K562 (cell line): ENCODE measurements at regions not wholly inside any gene's neighbourhood (a gene's known extent, or its start where the extent isn't known, plus 50 kb on each side); places are given as distances from the start of the nearest gene placed in this dataset.

ENCODE experiments used
- ATAC-seq: fragments of 200-7000 bp; cut with Tn5 transposase; 3 replicates; pipeline ENCODE4 v1.9.1; 2020; ENCODE audit warnings: moderate library complexity
- BruUV-seq: library from RNA; stranded (reverse); fragments of 400-500 nt; replicated peaks from 2 replicates; lab custom pipeline; 2021; lab: Mats Ljungman, UMichigan
- CTCF ChIA-PET: fragments of 300-600 bp; formaldehyde crosslinking; extraction: SDS; loops from one replicate; lab custom pipeline; 2021; ENCODE audit warnings: low intra/inter-chr PET ratio; lab: Yijun Ruan, JAX
- POLR2A ChIA-PET: fragments of 300-600, 350-650 bp; sonication (Branson Sonifier 250); formaldehyde crosslinking; extraction: SDS; loops from one replicate; lab custom pipeline; 2021; ENCODE audit warnings: antibody characterized with exemption, inconsistent platforms; lab: Yijun Ruan, JAX
- DNase-seq, 4 experiments: peaks; one replicate each; pipeline versions ENCODE4 v3.0.0 to v3.0.0-alpha.2; 2011 to 2018; ENCODE audit warnings: low spot score in 3 of 4, mixed read lengths in 3 of 4; ENCODE audit errors: extremely low read depth in 1 of 4
- FAIRE-seq: peaks from 2 replicates; lab custom pipeline; 2011; peaks lifted over from hg19 to GRCh38; lab: Jason Lieb, UNC
- H2AFZ ChIP-seq: 2 replicates; pipeline ENCODE4 v1.6.0; 2011; ENCODE audit warnings: low read depth, low read length, control low read depth, inconsistent platforms
- H3K27ac ChIP-seq: fragments of 200-600 bp; 3 replicates; pipeline ENCODE4 v1.8.0; 2011; ENCODE audit warnings: low read depth, mild to moderate bottlenecking, control low read depth, inconsistent platforms, low read length, moderate library complexity, mixed read lengths; ENCODE audit errors: extremely low read depth
- H3K27me3 ChIP-seq, 2 experiments: fragments of 300-600 bp in 1 of 2; 2 replicates in 1 of 2; 3 replicates in 1 of 2; pipeline versions ENCODE4 v1.6.0 to v1.8.0; 2011; ENCODE audit warnings: inconsistent platforms in 2 of 2, low read length in 2 of 2, mild to moderate bottlenecking in 1 of 2, mixed read lengths in 1 of 2, moderate library complexity in 1 of 2; ENCODE audit not compliant: control insufficient read depth in 2 of 2, insufficient read depth in 2 of 2
- H3K36me3 ChIP-seq: fragments of 300-600 bp; 3 replicates; pipeline ENCODE4 v1.8.0; 2011; ENCODE audit warnings: mild to moderate bottlenecking, low read length, inconsistent platforms; ENCODE audit not compliant: control insufficient read depth, insufficient read depth
- H3K4me1 ChIP-seq, 2 experiments: fragments of 200-600 bp in 1 of 2; replicated peaks in 1 of 2; 2 replicates in 1 of 2; 3 replicates in 1 of 2; pipeline versions ENCODE4 v1.5.1 to v1.8.0; 2011; ENCODE audit warnings: inconsistent platforms in 2 of 2, low read length in 2 of 2, mild to moderate bottlenecking in 1 of 2, mixed read lengths in 1 of 2, moderate library complexity in 1 of 2; ENCODE audit not compliant: control insufficient read depth in 2 of 2, insufficient read depth in 2 of 2
- H3K4me2 ChIP-seq: 2 replicates; pipeline ENCODE4 v1.6.1; 2011; ENCODE audit warnings: low read length, control low read depth, inconsistent platforms, mixed read lengths; ENCODE audit not compliant: insufficient read depth
- H3K4me3 ChIP-seq: fragments of 200-600 bp; sonication (generic), shearing (Covaris generic); 2 replicates; pipeline ENCODE4 v1.5.1; 2016; ENCODE audit warnings: control low read depth, inconsistent platforms
- H3K79me2 ChIP-seq: fragments of 200-600 bp; 3 replicates; pipeline ENCODE4 v1.8.0; 2011; ENCODE audit warnings: low read length, inconsistent platforms; ENCODE audit not compliant: control insufficient read depth, insufficient read depth
- H3K9ac ChIP-seq, 2 experiments: 2 replicates each; pipeline versions ENCODE4 v1.6.0 to v1.6.1; 2011; ENCODE audit warnings: low read depth in 2 of 2, low read length in 2 of 2, control low read depth in 1 of 2, inconsistent platforms in 1 of 2, mild to moderate bottlenecking in 1 of 2, mixed read lengths in 1 of 2; ENCODE audit not compliant: insufficient read depth in 1 of 2
- H3K9me1 ChIP-seq: one replicate; pipeline ENCODE4 v1.6.0; 2011; ENCODE audit warnings: inconsistent platforms, mild to moderate bottlenecking, low read length, moderate library complexity; ENCODE audit not compliant: control insufficient read depth, insufficient read depth
- H3K9me3 ChIP-seq: replicated peaks from 2 replicates; pipeline ENCODE4 v1.5.1; 2011; ENCODE audit warnings: low read depth, low read length, inconsistent platforms; ENCODE audit not compliant: control insufficient read depth, insufficient read depth
- H4K20me1 ChIP-seq: replicated peaks from 2 replicates; pipeline ENCODE4 v1.6.1; 2011; ENCODE audit warnings: low read length, inconsistent platforms, mixed read lengths; ENCODE audit not compliant: control insufficient read depth, insufficient read depth
- GATAD2A ChIP-seq: fragments of 450-650 bp; IDR thresholded peaks from 2 replicates; pipeline ENCODE4 v1.6.1; 2017
- MIER1 ChIP-seq: fragments of 450-650 bp; IDR thresholded peaks from 2 replicates; pipeline ENCODE4 v1.6.1; 2016; ENCODE audit warnings: antibody characterized with exemption, mild to moderate bottlenecking, low read depth
- RBFOX2 ChIP-seq: fragments of 200-400 bp; formaldehyde crosslinking; IDR thresholded peaks from 2 replicates; pipeline ENCODE4 v1.6.1; 2017; ENCODE audit warnings: low read depth, mild to moderate bottlenecking, low read length, moderate library complexity
- XRCC3 ChIP-seq: fragments of 450-650 bp; IDR thresholded peaks from 2 replicates; pipeline ENCODE4 v1.6.1; 2017; ENCODE audit warnings: mild to moderate bottlenecking, moderate library complexity
- ZEB2 ChIP-seq: fragments of 450-650 bp; IDR thresholded peaks from 2 replicates; pipeline ENCODE4 v1.6.1; 2016
- ZFX ChIP-seq: sonication (generic); formaldehyde crosslinking; IDR thresholded peaks from 2 replicates; pipeline ENCODE4 v1.8.0; 2022; ENCODE audit warnings: mild to moderate bottlenecking, missing genetic modification reagents, moderate library complexity
- ZNF217 ChIP-seq: sonication (generic); formaldehyde crosslinking; IDR thresholded peaks from 2 replicates; pipeline ENCODE4 v1.8.0; 2022; ENCODE audit warnings: mild to moderate bottlenecking, missing genetic modification reagents
- ZNF76 ChIP-seq: fragments of 250-450 bp; sonication (Bioruptor Pico); IDR thresholded peaks from 2 replicates; pipeline ENCODE4 v1.4.0; 2020; ENCODE audit warnings: mild to moderate bottlenecking, moderate library complexity, borderline replicate concordance
- WGBS: fragments of 100-300 bp; shearing (Covaris generic); methylation state at CpG from one replicate; pipeline ENCODE4 v1.1.6; 2016; ENCODE audit warnings: low coverage, mixed read lengths; ENCODE audit not compliant: insufficient coverage; ENCODE audit errors: missing lambda C conversion rate; 5-methylcytosine and 5-hydroxymethylcytosine counted together
- in situ Hi-C: fragments of 300-500 bp; cut with MboI; formaldehyde crosslinking; loops from 4 replicates; pipeline ENCODE4 v1.15.0; 2018; ENCODE audit warnings: inconsistent platforms, mixed read lengths
- intact Hi-C: fragments of 100-400 bp; cut with micrococcal nuclease; formaldehyde crosslinking; loops from 2 replicates; pipeline ENCODE4 v1.14.2; 2022
- TF ChIP-seq, protein P1 (sequence below): fragments of 450-650 bp; conservative IDR thresholded peaks from 2 replicates; pipeline ENCODE4 v1.6.1; 2016; ENCODE audit warnings: missing genetic modification characterization, low read depth, mild to moderate bottlenecking, missing compliant biosample characterization, moderate library complexity
- TF ChIP-seq, protein P2 (sequence below): conservative IDR thresholded peaks from 2 replicates; pipeline ENCODE4 v1.6.1; 2011; ENCODE audit warnings: low read depth, mild to moderate bottlenecking, low read length; ENCODE audit not compliant: control insufficient read depth
- TF ChIP-seq, protein P3 (sequence below): fragments of 250-450 bp; sonication (Bioruptor Pico); IDR thresholded peaks from 2 replicates; pipeline ENCODE4 v1.4.0; 2020
- TF ChIP-seq, protein P4 (sequence below): fragments of 250-450 bp; sonication (Bioruptor Pico); IDR thresholded peaks from 2 replicates; pipeline ENCODE4 v1.4.0; 2020
- TF ChIP-seq, protein P5 (sequence below): fragments of 450-650 bp; formaldehyde crosslinking; IDR thresholded peaks from 2 replicates; pipeline ENCODE4 v1.4.0; 2020; ENCODE audit warnings: mild to moderate bottlenecking

DNA sequence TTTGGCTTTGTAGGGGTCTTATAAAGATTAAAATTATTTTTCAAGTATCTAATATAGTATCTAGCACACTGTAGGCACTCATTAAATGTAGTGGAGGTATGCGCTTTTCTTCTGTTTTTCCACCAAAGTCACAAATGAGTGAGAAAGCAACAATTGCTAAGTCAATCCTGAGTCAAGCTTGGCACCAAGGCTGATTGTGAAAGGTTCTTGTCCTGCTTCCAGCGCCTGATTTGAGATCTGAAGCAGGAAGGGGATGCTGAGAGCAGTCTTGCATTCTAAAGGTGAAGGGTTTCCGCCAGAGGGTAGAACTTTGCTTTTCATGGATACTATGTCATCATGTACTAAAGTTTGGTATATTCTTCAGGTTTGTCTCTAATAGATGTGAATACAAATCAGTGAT is 64.9 kb upstream of the DAAM1 start:
- intact Hi-C loops (loop anchor here (5.0 to 10.0 kb wide), 3 partner anchors 481 to 771 kb away; no protein-coding TSS in a partner anchor), in situ Hi-C loops (loop anchor here (10.0 kb wide), 1 partner anchor 451 kb away; the partner anchor contains the start of gene CCDC175)
- Histone ChIP-seq H3K36me3 (no peaks in the 10 kb centered on the region), H3K4me2 (no peak overlapping the region), H3K27me3 (no peaks in the 10 kb centered on the region), H2AFZ (no peak overlapping the region), H3K27ac (no peak overlapping the region), H3K9me3 (no peaks in the 10 kb centered on the region), H4K20me1 (no peaks in the 10 kb centered on the region), H3K4me3 (no peak overlapping the region), H3K9ac (no peak overlapping the region), H3K4me1 (no peaks in the 10 kb centered on the region), H3K9me1 (no peaks in the 10 kb centered on the region), H3K79me2 (no peaks in the 10 kb centered on the region)
- no peak for ATAC-seq
- ChIA-PET CTCF (interaction anchor here (1.1 kb wide), 1 partner anchor 622 kb away, joined by 3 read pairs; no protein-coding TSS in a partner anchor), POLR2A (interaction anchor here (0.6 kb wide), 1 partner anchor 382 kb away, joined by 3 read pairs; no protein-coding TSS in a partner anchor)
- DNase-seq: no peak
- FAIRE-seq: no peak
- WGBS: 5% methylated on average over 3 of the region's 3 CpGs
- BruUV-seq: no TSS peak
- TF ChIP-seq, protein P1, sequence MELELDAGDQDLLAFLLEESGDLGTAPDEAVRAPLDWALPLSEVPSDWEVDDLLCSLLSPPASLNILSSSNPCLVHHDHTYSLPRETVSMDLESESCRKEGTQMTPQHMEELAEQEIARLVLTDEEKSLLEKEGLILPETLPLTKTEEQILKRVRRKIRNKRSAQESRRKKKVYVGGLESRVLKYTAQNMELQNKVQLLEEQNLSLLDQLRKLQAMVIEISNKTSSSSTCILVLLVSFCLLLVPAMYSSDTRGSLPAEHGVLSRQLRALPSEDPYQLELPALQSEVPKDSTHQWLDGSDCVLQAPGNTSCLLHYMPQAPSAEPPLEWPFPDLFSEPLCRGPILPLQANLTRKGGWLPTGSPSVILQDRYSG (tag): no peak
- TF ChIP-seq, protein P2, sequence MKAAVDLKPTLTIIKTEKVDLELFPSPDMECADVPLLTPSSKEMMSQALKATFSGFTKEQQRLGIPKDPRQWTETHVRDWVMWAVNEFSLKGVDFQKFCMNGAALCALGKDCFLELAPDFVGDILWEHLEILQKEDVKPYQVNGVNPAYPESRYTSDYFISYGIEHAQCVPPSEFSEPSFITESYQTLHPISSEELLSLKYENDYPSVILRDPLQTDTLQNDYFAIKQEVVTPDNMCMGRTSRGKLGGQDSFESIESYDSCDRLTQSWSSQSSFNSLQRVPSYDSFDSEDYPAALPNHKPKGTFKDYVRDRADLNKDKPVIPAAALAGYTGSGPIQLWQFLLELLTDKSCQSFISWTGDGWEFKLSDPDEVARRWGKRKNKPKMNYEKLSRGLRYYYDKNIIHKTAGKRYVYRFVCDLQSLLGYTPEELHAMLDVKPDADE: no peak
- TF ChIP-seq ZNF76 (CRISPR knock-in tag): no peak
- no peak for TF ChIP-seq ZEB2
- TF ChIP-seq, protein P3, sequence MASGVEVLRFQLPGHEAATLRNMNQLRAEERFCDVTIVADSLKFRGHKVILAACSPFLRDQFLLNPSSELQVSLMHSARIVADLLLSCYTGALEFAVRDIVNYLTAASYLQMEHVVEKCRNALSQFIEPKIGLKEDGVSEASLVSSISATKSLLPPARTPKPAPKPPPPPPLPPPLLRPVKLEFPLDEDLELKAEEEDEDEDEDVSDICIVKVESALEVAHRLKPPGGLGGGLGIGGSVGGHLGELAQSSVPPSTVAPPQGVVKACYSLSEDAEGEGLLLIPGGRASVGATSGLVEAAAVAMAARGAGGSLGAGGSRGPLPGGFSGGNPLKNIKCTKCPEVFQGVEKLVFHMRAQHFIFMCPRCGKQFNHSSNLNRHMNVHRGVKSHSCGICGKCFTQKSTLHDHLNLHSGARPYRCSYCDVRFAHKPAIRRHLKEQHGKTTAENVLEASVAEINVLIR (CRISPR knock-in tag): no peak
- no peak for TF ChIP-seq RBFOX2
- TF ChIP-seq GATAD2A: no peak
- no peak for TF ChIP-seq ZNF217 (CRISPR knock-in tag)
- no peak for TF ChIP-seq XRCC3
- no peak for TF ChIP-seq ZFX (CRISPR knock-in tag)
- TF ChIP-seq, protein P4, sequence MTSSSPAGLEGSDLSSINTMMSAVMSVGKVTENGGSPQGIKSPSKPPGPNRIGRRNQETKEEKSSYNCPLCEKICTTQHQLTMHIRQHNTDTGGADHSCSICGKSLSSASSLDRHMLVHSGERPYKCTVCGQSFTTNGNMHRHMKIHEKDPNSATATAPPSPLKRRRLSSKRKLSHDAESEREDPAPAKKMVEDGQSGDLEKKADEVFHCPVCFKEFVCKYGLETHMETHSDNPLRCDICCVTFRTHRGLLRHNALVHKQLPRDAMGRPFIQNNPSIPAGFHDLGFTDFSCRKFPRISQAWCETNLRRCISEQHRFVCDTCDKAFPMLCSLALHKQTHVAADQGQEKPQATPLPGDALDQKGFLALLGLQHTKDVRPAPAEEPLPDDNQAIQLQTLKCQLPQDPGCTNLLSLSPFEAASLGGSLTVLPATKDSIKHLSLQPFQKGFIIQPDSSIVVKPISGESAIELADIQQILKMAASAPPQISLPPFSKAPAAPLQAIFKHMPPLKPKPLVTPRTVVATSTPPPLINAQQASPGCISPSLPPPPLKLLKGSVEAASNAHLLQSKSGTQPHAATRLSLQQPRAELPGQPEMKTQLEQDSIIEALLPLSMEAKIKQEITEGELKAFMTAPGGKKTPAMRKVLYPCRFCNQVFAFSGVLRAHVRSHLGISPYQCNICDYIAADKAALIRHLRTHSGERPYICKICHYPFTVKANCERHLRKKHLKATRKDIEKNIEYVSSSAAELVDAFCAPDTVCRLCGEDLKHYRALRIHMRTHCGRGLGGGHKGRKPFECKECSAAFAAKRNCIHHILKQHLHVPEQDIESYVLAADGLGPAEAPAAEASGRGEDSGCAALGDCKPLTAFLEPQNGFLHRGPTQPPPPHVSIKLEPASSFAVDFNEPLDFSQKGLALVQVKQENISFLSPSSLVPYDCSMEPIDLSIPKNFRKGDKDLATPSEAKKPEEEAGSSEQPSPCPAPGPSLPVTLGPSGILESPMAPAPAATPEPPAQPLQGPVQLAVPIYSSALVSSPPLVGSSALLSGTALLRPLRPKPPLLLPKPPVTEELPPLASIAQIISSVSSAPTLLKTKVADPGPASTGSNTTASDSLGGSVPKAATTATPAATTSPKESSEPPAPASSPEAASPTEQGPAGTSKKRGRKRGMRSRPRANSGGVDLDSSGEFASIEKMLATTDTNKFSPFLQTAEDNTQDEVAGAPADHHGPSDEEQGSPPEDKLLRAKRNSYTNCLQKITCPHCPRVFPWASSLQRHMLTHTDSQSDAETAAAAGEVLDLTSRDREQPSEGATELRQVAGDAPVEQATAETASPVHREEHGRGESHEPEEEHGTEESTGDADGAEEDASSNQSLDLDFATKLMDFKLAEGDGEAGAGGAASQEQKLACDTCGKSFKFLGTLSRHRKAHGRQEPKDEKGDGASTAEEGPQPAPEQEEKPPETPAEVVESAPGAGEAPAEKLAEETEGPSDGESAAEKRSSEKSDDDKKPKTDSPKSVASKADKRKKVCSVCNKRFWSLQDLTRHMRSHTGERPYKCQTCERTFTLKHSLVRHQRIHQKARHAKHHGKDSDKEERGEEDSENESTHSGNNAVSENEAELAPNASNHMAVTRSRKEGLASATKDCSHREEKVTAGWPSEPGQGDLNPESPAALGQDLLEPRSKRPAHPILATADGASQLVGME (CRISPR knock-in tag): no peak
- TF ChIP-seq MIER1: no peak
- TF ChIP-seq, protein P5, sequence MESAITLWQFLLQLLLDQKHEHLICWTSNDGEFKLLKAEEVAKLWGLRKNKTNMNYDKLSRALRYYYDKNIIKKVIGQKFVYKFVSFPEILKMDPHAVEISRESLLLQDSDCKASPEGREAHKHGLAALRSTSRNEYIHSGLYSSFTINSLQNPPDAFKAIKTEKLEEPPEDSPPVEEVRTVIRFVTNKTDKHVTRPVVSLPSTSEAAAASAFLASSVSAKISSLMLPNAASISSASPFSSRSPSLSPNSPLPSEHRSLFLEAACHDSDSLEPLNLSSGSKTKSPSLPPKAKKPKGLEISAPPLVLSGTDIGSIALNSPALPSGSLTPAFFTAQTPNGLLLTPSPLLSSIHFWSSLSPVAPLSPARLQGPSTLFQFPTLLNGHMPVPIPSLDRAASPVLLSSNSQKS (CRISPR knock-in tag): no peak
